ENCODE measurements at regions not wholly inside any gene's neighbourhood (a gene's known extent, or its start where the extent isn't known, plus 50 kb on each side); places are given as distances from the start of the nearest gene placed in this dataset.

GRCh38 chr20:11311659-11312224 lies 606.0 kb upstream of the BTBD3 start:
- in situ Hi-C loops (cut with HindIII; ENCODE audit: low sequenced_read_pairs) = no loop called here
- DNase-seq (ENCODE audit: low read depth) = no peak
- TF ChIP-seq, protein P1, sequence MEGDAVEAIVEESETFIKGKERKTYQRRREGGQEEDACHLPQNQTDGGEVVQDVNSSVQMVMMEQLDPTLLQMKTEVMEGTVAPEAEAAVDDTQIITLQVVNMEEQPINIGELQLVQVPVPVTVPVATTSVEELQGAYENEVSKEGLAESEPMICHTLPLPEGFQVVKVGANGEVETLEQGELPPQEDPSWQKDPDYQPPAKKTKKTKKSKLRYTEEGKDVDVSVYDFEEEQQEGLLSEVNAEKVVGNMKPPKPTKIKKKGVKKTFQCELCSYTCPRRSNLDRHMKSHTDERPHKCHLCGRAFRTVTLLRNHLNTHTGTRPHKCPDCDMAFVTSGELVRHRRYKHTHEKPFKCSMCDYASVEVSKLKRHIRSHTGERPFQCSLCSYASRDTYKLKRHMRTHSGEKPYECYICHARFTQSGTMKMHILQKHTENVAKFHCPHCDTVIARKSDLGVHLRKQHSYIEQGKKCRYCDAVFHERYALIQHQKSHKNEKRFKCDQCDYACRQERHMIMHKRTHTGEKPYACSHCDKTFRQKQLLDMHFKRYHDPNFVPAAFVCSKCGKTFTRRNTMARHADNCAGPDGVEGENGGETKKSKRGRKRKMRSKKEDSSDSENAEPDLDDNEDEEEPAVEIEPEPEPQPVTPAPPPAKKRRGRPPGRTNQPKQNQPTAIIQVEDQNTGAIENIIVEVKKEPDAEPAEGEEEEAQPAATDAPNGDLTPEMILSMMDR (IDR thresholded peaks at IDR 0.05; ENCODE audit: low read depth, low read length, missing control alignments) = no peak
- no peak overlapping the region for H3K4me3 ChIP-seq (ENCODE audit: low read depth, low read length)

DNA sequence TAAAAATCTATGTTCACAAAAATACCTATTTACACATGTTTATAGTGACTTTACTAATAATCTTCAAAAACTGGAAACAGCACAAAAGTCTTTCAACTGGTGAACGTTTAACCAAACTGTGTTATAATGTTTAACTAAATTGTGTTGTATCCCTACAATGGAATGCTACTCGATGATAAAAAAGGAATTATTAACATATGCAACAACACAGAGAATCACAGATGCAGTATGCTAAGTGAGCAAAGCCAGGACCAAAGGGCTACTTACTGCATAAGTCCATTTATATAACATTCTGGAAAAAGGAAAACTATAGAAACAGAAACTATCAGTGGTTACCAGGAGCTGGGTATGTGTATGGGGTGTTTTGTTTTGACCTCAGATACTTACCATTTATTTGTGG lies 602.2 kb upstream of the BTBD3 start:
- H3K4me3 ChIP-seq (ENCODE audit: low read depth, low read length) = no peak overlapping the region
- TF ChIP-seq, protein P1 (IDR thresholded peaks at IDR 0.05; ENCODE audit: low read depth, low read length, missing control alignments) = no peak
- in situ Hi-C loops (cut with HindIII; ENCODE audit: low sequenced_read_pairs) = no loop called here
- no peak for DNase-seq (ENCODE audit: low read depth)

DNA sequence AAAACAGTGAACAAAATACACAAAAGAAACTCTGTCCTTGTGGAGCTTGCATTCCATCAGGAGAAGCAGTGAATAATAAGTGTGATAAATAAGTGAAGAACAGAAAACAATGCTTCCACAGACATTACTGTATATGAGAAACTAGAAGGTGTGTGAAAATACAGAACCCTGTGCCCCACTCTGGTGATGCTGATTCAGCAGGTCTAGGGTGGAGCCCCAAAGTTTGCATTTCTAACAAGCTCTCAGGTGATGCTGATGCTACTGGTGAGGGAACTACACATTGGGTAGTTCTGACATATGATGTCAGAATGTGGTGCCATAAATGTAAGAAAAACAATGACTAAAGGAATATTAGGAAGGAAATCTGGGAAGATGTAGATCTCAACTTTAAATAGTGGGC lies 601.4 kb upstream of the BTBD3 start:
- DNase-seq (ENCODE audit: low read depth) = no peak
- no peak overlapping the region for H3K4me3 ChIP-seq (ENCODE audit: low read depth, low read length)
- TF ChIP-seq, protein P1 (IDR thresholded peaks at IDR 0.05; ENCODE audit: low read depth, low read length, missing control alignments) = no peak
- in situ Hi-C loops (cut with HindIII; ENCODE audit: low sequenced_read_pairs) = no loop called here

GRCh38 chr20:11320033-11320432 lies 597.7 kb upstream of the BTBD3 start:
- H3K4me3 ChIP-seq (ENCODE audit: low read depth, low read length) = no peak overlapping the region
- in situ Hi-C loops (cut with HindIII; ENCODE audit: low sequenced_read_pairs) = no loop called here
- DNase-seq (ENCODE audit: low read depth) = no peak
- TF ChIP-seq, protein P1 (IDR thresholded peaks at IDR 0.05; ENCODE audit: low read depth, low read length, missing control alignments) = no peak

- in situ Hi-C loops (cut with HindIII; ENCODE audit: low sequenced_read_pairs) = no loop called here
- no peak overlapping the region for H3K4me3 ChIP-seq (ENCODE audit: low read depth, low read length)
- TF ChIP-seq, protein P1 (IDR thresholded peaks at IDR 0.05; ENCODE audit: low read depth, low read length, missing control alignments) = no peak
- no peak for DNase-seq (ENCODE audit: low read depth)
These were observed 593.9 kb upstream of the BTBD3 start for GRCh38 chr20:11323816-11324215.

GRCh38 chr20:11324990-11325389 lies 592.7 kb upstream of the BTBD3 start:
- H3K4me3 ChIP-seq (ENCODE audit: low read depth, low read length) = no peak overlapping the region
- in situ Hi-C loops (cut with HindIII; ENCODE audit: low sequenced_read_pairs) = no loop called here
- DNase-seq (ENCODE audit: low read depth) = no peak
- TF ChIP-seq, protein P1 (IDR thresholded peaks at IDR 0.05; ENCODE audit: low read depth, low read length, missing control alignments) = no peak

All from astrocyte of the cerebellum (primary cell).